Activated CD8-positive, alpha-beta T cell treated with anti-CD3 and anti-CD28 coated beads for 36 hours (primary cell): ENCODE measurements at regions not wholly inside any gene's neighbourhood (a gene's known extent, or its start where the extent isn't known, plus 50 kb on each side); places are given as distances from the start of the nearest gene placed in this dataset.

Experiments
- ATAC-seq: fragments of 200-7000 bp; cut with Tn5 transposase; one replicate; pipeline ENCODE4 v1.10.0; 2021; ENCODE audit warnings: mild to moderate bottlenecking, moderate library complexity
- CTCF ChIA-PET: fragments of 350-600 bp; sonication (Branson Sonifier 250); formaldehyde crosslinking; loops from one replicate; lab custom pipeline; 2021; ENCODE audit warnings: antibody characterized with exemption; lab: Charles Lee
- POLR2A ChIA-PET: fragments of 350-600 bp; sonication (Branson Sonifier 250); formaldehyde crosslinking; loops from one replicate; lab custom pipeline; 2021; ENCODE audit warnings: antibody characterized with exemption; lab: Charles Lee
- DNase-seq: peaks from one replicate; pipeline ENCODE4 v3.0.0-alpha.2; 2020
- H3K27ac Mint-ChIP-seq: one replicate; pipeline ENCODE4 v1.8.0; 2021; ENCODE audit warnings: mild to moderate bottlenecking, mixed read lengths
- H3K27me3 Mint-ChIP-seq: one replicate; pipeline ENCODE4 v1.8.0; 2021; ENCODE audit warnings: mixed read lengths
- H3K36me3 Mint-ChIP-seq: one replicate; pipeline ENCODE4 v1.8.0; 2021; ENCODE audit warnings: low read depth, mixed read lengths
- H3K4me1 Mint-ChIP-seq: one replicate; pipeline ENCODE4 v1.8.0; 2021; ENCODE audit warnings: low read depth, mixed read lengths
- H3K4me3 Mint-ChIP-seq: one replicate; pipeline ENCODE4 v1.8.0; 2021; ENCODE audit warnings: mild to moderate bottlenecking, moderate library complexity, mixed read lengths
- H3K9me3 Mint-ChIP-seq: one replicate; pipeline ENCODE4 v1.8.0; 2021; ENCODE audit warnings: mixed read lengths
- intact Hi-C: fragments of 100-400 bp; cut with micrococcal nuclease; formaldehyde crosslinking; loops from one replicate; pipeline ENCODE4 v1.10.0; 2022
- TF ChIP-seq, protein P1 (sequence below): fragments of 200-600 bp; IDR thresholded peaks from one replicate; pipeline ENCODE4 v1.8.0; 2022; ENCODE audit warnings: antibody characterized with exemption, mild to moderate bottlenecking

DNA sequence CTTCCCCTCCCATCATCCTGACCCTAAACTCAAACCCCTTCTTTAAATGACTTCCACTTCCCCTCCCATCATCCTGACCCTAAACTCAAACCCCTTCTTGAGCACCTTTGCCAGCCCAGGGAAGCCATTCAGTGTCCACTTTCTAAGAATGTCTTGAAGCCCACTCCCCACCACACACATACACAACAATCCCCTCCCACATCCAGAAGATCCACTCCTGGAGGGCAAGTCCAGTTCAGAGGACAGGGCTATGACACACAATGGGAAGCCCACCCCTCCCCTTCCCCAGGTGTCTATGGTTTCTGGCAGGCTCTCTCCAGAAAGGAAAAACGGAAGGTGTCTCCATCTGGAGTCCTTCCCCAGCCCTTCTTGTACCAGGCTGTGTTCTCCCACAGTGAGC lies 117.1 kb downstream of the KCNA5 start:
- intact Hi-C loops, result no loop called here
- Mint-ChIP-seq H3K27ac (no peak overlapping the region), H3K9me3 (no peaks in the 10 kb centered on the region), H3K27me3 (peaks cover 12% of the 10 kb centered on the region), H3K4me1 (no peaks in the 10 kb centered on the region), H3K4me3 (no peak overlapping the region), H3K36me3 (no peaks in the 10 kb centered on the region)
- ATAC-seq, result no peak
- DNase-seq, result no peak
- POLR2A ChIA-PET, result no interaction called here
- TF ChIP-seq, protein P1, sequence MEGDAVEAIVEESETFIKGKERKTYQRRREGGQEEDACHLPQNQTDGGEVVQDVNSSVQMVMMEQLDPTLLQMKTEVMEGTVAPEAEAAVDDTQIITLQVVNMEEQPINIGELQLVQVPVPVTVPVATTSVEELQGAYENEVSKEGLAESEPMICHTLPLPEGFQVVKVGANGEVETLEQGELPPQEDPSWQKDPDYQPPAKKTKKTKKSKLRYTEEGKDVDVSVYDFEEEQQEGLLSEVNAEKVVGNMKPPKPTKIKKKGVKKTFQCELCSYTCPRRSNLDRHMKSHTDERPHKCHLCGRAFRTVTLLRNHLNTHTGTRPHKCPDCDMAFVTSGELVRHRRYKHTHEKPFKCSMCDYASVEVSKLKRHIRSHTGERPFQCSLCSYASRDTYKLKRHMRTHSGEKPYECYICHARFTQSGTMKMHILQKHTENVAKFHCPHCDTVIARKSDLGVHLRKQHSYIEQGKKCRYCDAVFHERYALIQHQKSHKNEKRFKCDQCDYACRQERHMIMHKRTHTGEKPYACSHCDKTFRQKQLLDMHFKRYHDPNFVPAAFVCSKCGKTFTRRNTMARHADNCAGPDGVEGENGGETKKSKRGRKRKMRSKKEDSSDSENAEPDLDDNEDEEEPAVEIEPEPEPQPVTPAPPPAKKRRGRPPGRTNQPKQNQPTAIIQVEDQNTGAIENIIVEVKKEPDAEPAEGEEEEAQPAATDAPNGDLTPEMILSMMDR, result no peak
- CTCF ChIA-PET, result no interaction called here

DNA sequence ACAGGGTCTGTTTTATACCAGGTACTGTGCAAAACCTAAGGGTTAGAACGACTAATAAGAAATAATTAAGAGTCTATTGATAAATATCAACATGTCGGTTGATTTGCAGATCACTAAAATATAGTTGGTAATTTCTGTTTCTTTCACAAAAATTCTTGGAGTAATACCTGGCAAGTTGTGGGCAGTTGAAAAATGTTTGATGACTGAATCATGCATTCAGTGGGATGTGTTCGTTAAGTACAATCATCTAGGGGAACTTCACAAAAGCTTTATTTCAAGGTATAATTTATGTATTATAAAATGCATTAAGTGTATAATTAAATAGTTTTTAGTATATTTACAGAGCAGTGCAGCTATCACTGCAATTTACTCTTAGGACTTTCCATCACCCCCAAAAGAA lies 120.0 kb downstream of the KCNA5 start:
- ChIA-PET CTCF (no interaction called here), POLR2A (no interaction called here)
- no peaks in the 10 kb centered on the region for H3K36me3 Mint-ChIP-seq
- DNase-seq, result no peak
- H3K27ac Mint-ChIP-seq, result no peak overlapping the region
- intact Hi-C loops, result no loop called here
- no peak for ATAC-seq
- TF ChIP-seq, protein P1, result no peak
- H3K9me3 Mint-ChIP-seq, result no peaks in the 10 kb centered on the region
- no peaks in the 10 kb centered on the region for H3K4me1 Mint-ChIP-seq
- peaks cover 6% of the 10 kb centered on the region for H3K27me3 Mint-ChIP-seq
- H3K4me3 Mint-ChIP-seq, result no peak overlapping the region

DNA sequence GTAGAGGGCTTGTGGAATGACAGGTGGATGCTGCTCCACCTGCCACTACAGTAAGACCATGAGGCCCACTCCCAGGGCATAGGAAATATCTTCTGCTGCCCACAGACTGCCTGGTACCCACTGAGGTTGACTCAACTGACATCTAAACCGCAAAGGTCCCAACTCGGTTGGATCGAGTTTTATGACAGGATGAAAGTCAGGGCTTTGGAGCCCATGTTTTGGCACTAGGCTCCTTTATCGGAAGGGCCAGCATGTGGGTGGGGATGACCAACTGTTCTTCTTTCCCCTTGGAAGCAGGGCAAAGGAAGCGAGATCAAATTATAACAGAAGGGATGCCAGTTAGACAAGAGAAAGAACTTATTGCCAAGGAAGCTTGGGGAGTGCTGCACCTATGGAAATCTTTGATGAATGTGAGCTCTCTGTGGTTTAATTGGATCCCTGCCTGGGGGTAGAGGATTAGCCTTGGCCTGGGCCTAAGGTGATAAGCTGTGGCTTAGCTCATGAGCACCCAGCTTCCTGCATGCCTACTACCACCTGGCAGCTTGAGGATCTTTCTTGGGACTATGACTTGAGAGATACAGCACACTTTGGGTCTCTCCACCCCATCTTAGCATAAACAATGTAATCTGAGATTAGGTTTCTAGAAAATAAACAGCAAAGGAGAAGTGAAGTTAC lies 121.8 kb downstream of the KCNA5 start:
- H3K4me1 Mint-ChIP-seq, result no peaks in the 10 kb centered on the region
- ChIA-PET POLR2A (no interaction called here), CTCF (no interaction called here)
- DNase-seq (no peak), ATAC-seq (no peak)
- no peaks in the 10 kb centered on the region for H3K9me3 Mint-ChIP-seq
- H3K27ac Mint-ChIP-seq, result no peak overlapping the region
- H3K36me3 Mint-ChIP-seq, result no peaks in the 10 kb centered on the region
- H3K27me3 Mint-ChIP-seq, result peaks cover 5% of the 10 kb centered on the region
- TF ChIP-seq, protein P1, result no peak
- intact Hi-C loops, result no loop called here
- H3K4me3 Mint-ChIP-seq, result no peak overlapping the region

DNA sequence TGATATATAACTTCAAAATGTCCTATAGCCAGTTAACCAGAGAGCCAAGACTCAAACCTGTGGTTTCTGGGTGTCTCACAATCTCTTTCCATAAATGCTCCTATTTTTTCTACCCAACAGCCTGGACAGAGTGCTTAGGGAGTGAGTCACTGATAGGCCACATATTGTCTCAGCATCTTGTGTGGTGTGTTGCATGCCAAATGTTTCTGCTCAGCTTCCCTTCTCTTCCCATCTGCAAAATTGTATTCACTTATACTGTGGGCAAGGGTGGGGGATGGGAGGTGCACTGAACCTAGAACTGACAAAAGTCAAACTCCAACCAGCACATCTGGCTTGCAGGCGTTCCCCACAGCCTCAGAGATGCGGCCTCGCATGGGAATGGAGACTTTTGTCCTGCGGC lies 123.3 kb downstream of the KCNA5 start:
- Mint-ChIP-seq H3K4me1 (no peaks in the 10 kb centered on the region), H3K27ac (no peak overlapping the region), H3K4me3 (no peak overlapping the region), H3K36me3 (no peaks in the 10 kb centered on the region), H3K9me3 (no peaks in the 10 kb centered on the region), H3K27me3 (peaks cover 5% of the 10 kb centered on the region)
- ChIA-PET CTCF (no interaction called here), POLR2A (no interaction called here)
- TF ChIP-seq, protein P1, result no peak
- DNase-seq (no peak), ATAC-seq (no peak)
- intact Hi-C loops, result no loop called here

DNA sequence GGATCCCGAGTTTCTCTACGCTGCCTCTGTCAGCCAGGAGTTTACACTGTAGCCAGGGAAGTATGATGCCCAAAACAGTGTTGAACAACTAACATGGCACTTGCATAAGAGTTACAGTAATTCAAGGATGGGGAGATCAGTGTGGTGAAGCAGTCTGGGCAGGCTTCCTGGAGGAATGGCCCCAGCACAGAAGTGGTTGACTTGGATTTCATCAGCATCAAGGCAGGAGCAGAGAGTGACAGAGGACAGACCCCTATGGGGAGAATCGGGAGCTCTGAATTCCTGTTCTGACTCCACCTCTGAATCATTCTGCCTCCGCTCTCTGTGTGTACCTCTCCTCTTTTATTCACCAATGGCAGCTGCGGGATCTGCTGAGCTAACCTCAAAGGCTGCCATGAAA lies 124.5 kb downstream of the KCNA5 start:
- ATAC-seq (no peak), DNase-seq (no peak)
- Mint-ChIP-seq H3K4me3 (no peak overlapping the region), H3K36me3 (no peaks in the 10 kb centered on the region), H3K9me3 (no peaks in the 10 kb centered on the region), H3K27me3 (peaks cover 8% of the 10 kb centered on the region), H3K27ac (no peak overlapping the region), H3K4me1 (no peaks in the 10 kb centered on the region)
- POLR2A ChIA-PET, result interaction anchor here (0.7 kb wide), 1 partner anchor 43 kb away, joined by 3 read pairs; no protein-coding TSS in a partner anchor
- intact Hi-C loops, result no loop called here
- TF ChIP-seq, protein P1, result no peak
- CTCF ChIA-PET, result no interaction called here
